Frontal cortex (tissue), 3 donors: ENCODE measurements at regions not wholly inside any gene's neighbourhood (a gene's known extent, or its start where the extent isn't known, plus 50 kb on each side); places are given as distances from the start of the nearest gene placed in this dataset.

Experiments used
- DNase-seq, 2 donors: peaks; one replicate each; pipeline ENCODE4 v3.0.0; 2012; ENCODE audit warnings: low spot score in 2 of 2
- FAIRE-seq: peaks from 2 replicates; lab custom pipeline; 2012; peaks lifted over from hg19 to GRCh38; lab: Jason Lieb, UNC
- donor health status: control.
- donor health status: control.
- donor health status: control.

DNA sequence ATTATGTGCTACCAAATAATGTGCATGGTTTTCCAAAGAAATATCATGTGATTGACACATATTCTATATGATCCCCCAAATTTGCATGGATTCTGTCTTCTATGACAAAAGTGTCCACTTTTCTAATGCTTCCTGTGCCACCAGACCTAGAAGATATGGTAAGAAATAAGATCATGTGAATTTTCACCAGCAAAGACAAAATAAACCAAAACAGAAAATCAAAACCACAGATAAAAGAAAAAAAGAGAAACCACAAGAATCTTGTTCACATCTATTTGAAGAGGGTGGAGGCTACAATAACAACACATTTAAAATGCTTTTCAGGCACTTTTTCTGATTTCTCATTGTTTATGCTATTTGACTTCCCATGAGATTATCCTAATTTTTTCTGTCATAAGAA lies 303.4 kb downstream of the DIPK2A start:
- no peak for FAIRE-seq
- no peak for DNase-seq

DNA sequence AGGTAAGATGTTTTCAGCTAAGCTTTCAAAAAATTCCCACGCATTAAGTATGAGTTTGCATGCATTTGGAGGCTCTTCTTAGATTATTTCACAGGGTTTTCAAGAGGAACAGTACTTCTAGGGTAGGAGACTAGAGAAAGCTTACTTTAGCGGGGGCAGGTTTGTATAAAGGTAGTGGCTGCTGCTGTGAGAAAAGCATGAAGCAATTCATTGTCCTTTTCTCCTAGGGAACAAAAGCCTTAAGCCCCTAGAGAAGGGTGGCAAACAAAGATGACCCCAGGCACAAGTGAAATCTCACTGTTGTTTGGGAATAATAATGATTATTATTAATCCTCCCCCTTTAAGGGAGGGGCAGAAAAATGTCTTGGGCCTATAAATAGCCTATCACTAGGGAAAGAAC lies 310.7 kb downstream of the DIPK2A start:
- DNase-seq = no peak
- FAIRE-seq = no peak

DNA sequence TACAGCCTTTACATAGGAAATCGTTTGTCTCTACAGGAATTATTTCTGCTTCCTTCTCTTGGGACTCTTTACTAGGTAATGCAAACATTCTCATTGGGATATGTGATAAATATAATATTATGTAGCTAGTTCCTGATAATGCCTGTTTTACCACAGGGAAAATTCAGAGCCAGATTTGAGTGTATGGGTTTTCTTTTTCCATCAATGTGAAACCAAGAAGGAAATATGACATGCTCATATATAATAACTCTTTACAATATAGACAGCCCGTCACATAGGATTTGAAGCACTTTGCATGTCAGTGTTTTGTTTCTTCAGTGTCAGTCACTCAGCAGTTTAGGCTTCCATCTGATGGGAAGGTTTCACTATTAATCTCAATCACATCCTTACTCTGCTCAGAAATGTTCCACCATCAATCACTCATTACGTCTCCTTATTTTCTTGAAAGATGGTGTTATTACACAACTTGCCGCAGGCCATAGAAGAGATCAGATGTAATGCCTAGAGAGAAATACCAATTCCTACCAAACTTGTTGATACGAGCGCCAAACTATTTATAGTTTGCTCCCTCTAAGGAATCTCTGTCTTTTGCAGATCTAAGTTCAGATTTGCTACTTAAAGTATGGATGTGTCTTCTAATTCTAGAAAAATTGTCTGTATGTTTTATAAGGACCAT lies 314.8 kb downstream of the DIPK2A start:
- DNase-seq (no peak), FAIRE-seq (no peak)

DNA sequence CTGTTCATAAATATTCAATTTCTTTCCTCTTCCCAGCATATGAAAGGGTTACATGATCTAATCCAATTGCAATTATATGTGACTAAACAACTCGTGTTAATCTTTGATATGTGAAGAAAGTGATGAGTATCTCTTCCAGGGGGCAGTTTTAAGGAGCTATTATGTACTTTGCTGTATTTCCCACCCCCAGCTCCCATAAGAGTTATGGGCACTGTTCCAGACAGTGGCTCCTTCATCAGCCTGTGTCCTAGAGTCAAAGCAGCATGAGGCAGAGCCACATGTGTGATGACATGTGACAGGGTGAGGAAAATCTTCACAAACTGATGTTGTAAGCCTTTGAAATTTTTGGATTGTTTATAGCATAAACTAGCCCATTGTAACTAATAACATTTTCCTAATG lies 315.4 kb downstream of the DIPK2A start:
- FAIRE-seq = no peak
- no peak for DNase-seq

DNA sequence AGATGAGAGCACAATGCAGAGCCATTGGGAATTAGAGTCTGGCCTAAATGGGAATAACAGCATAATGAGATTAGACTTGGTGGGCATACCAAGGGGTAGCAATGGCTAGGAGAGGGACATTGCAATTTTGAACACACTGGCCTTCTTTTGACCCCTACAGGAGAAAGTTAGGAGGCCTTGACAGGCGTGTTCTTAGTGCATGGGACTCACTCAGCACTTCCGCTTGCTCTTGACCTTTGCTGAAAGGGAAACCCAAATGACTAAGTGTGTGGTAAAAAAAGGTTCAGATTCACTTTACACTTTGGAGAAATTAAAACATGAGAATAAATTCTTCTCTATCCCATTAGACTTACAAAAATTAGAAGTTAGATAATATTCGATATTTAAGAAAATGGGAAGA lies 317.4 kb downstream of the DIPK2A start:
- no peak for DNase-seq
- FAIRE-seq = no peak

DNA sequence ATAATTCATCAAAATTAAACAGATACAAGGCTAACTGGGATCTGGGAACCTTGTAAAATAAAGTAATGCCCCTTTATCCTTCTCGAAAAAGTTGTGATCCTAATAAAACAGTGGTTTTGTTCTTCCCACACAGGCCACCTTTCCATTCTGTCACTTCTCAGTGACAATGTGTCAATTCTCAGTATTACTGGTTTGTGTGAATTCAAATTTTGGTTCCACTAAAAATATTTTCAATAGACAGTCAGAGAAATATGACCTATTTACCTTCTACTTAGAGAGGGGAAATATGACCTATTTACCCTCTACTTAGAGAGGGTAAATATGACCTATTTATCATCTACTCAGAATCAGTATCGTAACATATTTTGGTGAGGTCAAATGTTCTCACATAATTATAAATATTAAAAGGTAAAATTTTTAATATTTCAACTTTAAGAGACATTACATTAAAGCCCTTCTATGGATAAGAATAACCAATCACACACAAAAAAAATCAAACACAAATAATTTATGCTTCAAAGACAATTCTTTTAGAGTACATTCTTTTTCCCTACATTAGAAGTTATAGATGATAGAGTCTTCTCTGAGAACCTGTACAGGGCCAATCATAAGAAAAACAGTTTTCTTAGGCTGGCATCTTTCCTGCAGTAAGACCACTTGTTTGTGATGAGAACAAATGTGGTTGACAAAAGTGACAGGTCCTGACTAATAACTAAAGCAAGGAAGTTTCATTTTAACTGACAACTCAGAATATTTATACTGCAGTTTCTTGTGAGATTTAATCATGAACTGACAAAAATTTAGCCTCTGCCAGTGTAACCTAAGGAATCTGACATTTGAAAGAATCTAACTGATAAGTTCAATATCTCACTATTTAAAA lies 323.3 kb downstream of the DIPK2A start:
- DNase-seq (no peak), FAIRE-seq (no peak)

DNA sequence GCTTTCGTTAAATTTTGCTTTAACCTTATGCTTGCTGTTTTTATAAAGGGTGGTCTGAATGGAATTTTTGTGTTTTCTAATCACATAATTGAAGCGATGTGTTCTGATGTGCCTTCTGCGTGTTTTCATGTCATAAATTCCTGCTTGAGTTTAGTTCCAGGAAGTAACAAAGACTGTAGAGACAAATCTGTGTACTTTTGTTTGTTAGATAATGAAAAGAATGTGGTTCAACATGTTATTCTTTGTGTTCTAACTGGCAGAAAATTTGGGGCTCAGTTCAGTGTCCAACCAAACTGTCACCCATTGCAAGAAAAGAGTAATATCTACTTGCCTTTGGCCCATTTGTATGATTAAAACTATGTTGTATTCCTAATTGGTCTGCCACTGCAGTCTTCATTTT lies 324.0 kb downstream of the DIPK2A start:
- FAIRE-seq = no peak
- DNase-seq = no peak

DNA sequence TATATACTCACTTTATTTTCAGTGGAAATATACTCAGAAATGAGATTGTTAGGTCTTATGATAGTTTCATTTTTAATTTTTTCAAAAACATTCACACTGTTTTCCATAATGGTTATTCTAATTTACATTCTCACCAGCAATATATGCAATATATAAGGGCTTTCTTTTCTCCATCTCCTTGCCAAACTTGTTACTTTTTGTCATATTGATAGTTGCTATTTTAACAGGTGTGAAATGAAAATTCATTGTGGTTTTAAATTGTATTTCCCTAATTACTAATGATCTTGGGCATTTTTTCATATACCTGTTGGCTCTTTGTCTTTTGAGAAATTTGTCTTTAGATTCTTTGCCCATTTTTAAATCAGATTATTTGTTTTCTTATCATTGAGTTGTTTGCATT lies 325.2 kb downstream of the DIPK2A start:
- no peak for FAIRE-seq
- no peak for DNase-seq

DNA sequence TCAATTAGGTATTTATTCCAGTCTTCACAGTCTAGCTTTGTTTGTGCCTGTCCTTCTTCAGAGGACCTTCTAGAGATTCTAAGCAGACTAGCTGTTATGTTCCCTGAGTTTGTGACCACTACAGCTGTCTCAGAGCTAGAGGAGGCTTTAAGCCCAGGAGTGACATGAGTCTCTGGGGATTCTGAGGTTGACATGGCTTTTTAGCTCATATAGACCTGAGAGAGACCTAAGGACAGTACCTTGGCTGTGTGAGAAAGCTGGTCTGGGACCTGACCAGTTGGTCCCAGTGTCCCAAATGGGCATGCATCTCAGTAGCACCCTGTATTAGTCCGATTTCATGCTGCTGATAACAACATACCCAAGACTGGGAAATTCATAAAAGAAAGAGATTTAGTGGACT lies 330.2 kb downstream of the DIPK2A start:
- FAIRE-seq = no peak
- no peak for DNase-seq

DNA sequence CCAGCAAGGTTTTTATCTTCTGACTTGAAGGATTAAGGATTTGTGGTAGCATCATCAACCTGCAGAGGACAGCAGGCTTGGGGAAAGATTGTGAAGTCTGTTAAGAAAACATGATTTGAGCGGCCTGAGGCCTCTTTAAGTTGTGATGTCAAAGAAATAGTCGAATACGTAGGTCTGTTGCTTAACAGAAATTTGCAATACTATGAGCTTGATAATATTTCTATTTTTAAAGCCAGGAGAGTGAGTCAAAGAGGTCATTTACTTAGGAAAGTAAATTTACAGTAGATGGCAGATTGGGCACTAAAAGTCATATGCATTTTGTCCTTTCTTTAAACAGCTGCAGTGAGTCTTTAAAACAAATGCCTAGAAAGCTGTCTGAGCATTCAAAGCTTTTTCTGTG lies 336.3 kb downstream of the DIPK2A start:
- DNase-seq (no peak), FAIRE-seq (no peak)

DNA sequence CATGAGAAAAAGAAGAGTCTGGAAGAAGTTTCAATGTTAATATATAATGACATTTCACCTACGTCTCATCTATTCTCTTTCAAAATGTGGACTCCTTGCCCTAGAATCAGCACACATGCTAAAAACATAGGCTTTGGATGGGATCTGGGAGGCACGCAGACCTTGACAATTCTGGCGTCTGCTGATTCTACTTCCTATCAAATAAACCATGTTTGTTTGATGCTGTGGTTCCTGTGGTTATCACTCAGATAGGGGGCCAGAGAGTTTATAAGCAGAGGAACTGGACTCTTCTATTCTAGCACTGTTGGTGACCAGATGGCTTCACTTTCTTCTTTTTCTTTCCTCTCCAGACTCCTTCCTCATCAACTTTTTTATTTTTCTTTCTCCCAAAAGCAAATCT lies 336.8 kb downstream of the DIPK2A start:
- DNase-seq = no peak
- no peak for FAIRE-seq

DNA sequence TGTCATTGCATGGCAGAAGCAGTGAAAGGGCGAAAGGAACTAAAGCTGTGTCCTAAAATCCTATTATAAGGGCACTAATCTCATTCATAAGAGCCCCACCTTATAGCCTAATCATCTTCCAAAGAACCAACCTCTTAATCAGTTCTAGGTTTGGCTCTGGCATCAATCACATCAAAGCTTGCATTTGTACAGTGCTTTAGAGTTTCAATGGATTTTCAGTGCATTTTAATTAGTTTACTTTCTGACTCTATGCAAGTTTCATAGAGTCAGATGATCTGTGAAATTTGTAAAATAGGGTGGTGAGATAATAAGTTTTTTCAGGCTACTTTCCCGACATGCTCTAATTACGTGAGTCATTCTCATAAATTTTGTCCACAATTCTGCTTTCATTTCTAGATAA lies 341.1 kb downstream of the DIPK2A start:
- FAIRE-seq (no peak), DNase-seq (no peak)

DNA sequence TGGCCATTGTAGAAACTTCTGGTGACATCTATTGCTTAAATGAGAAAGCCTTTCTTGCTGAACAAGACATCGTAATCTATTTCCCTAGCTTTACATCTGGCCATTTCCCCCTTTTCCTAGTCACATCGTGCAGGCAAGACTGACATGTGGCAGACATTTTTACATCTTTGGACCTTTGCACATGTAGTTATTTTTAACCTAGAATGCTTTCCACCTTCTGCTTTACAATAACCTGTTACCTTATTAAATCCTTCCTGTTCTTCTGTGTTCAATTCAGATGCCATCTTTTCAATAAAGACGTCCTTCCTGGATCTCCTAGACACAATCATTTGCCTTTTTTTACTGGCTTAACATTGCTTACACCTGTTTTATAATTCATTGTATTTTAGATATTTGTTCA lies 343.3 kb downstream of the DIPK2A start:
- no peak for DNase-seq
- no peak for FAIRE-seq

DNA sequence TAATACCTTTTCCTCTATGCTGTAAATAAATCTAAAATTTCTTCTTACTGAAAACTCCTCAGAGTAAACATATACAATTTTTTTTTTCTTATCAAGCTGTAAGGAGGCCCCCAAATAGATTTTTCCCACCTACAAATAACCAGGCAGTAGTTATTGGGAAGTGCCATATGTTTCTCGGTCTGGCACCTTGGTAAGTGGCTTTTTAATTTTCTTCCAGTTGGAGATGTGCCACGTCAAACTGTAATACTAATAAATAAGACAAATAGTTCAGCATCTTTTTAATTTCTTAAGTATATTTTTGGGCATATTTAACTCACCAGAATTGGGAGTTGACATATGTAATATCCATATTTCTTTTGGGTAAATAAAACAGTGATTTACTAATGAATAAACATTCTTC lies 346.3 kb downstream of the DIPK2A start:
- DNase-seq (no peak), FAIRE-seq (no peak)

DNA sequence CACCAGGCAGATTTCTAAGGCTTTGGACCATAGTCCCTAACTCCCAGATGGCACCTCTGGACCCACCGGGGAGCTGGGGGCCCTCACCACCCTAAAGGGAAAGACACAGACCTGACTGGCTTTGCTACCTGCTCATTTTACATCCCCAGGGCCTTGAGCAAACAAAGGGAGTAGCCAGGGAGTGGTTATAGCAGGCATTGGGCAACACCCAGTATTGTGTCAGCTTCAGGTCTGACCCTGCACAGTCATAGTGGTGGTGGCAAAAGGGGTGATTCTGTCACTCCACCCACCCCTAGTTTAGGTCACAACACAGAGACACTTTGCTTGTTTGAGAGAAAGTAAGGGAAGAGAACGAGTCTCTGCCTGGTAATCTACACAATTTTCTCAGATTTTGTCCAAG lies 352.5 kb downstream of the DIPK2A start:
- no peak for DNase-seq
- FAIRE-seq = no peak

DNA sequence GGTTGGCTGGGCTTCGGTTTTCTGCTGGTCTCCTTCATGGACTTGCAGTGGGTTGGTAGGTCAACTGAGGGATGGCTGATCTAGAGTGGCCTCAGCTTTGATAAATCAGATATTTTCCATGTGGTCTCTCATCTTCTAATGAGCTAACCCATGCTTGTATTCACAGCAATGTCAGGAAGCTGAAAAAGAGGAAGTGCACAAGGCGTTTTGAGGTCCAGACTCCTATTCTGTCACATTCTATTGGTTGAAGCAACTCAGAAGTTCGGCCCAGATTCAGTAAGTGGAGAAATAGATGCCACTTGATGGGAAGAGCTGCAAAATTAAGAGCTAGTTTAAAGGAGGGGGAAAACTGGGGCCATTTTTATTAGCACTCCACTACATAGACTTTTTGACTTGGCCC lies 361.2 kb downstream of the DIPK2A start:
- FAIRE-seq (no peak), DNase-seq (no peak)

DNA sequence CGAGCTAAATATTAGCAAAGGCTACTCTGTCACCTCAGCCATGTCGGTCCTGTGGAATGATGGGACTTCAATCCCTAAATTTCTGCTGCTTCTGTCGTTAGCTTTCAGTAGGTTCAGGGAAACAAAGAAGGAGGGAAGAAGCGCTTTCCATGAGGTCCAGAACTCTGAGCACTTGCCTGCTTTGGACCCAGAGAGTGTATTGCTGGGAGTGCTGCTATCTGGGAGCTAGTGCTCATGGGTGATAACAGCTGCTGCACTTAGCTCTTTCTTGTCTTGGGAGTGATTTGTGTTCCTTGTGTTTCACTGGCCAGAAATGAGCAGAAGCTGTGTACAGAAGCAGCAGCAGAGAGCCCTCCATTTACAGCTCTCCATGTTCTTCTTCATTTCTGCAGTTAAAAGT lies 369.8 kb downstream of the DIPK2A start:
- no peak for DNase-seq
- FAIRE-seq = no peak

DNA sequence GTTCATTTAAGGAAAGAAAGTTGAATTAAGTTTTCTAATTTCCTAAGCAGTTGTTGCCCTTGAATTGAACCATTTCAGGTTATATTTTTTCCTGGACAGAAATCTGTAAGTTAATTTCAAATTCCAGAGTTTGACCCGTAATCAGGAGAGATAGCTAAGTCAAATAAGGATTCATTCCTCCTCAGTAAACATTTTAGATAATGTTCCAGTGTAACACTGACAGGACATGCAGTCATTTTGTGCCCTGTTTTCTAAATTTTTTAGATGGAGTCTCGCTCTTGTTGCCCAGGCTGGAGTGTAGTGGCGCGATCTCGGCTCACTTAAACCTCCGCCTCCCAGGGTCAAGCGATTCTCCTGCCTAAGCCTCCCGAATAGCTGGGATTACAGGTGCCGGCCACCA lies 371.7 kb downstream of the DIPK2A start:
- DNase-seq = no peak
- FAIRE-seq = no peak

DNA sequence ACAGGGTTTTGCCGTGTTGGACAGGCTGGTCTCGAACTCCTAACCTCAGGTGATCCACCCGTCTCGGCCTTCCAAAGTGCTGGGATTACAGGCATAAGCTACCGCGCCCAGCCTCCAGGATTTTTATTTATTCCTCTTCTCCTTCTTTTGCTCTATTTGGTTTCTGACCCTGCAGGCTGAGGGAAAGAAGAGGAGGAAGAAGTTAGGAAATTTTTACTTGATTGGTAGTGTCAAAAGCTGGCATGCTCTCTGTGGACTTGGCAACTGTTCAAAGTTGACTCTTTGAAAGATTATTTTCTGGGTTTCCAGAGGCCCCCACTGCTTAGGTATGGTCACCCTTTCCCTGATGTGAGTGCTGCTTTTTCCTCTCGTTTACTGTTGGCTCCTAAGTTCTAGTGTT lies 372.2 kb downstream of the DIPK2A start:
- DNase-seq (no peak), FAIRE-seq (no peak)

DNA sequence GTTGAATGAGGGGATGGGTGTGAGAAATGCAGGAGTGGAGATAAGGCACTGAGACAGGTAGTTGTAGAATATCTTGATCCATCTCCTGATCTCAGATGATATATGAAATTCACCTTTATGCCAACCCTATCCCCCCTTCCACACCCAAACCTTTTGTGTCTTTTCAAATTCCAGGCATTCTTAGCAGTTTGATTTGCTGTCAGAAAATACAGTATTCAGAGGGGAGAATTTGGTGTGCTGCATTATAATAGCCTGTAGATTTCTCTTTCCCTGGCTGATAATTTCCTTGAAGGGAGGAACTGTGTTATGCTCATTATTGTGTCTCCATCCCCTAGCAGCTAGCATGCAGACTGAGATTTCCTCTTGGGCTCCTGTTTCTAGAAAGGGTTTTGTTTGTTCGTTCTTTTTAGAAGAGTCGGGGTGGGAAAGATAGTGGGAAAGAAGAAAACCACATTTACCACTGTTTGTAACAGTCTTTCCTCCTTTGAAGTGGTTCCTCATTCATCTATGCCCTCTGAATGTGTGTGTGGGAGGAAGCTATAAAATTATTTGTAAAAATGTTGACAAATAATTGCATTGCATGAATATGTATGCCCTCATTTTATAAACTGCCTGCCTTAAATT lies 373.4 kb downstream of the DIPK2A start:
- FAIRE-seq (no peak), DNase-seq (no peak)

DNA sequence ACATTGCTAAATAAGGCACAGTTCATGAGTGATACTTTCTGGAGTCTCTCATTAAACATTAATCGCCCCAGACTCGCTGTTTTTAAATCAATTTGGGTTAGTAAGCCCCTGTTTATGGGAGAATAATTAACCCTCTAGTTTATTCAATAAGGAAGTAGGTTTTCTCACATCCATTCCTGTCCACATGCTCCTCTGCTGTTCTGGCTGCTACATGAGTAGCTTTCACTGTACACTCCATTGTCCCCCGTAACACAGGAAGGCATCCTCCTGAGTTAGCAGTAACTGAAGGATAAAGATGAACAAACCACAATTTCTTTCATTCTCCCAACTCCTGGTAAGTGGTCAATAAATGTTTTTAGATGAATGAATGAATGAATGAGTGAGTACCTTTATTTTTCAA lies 378.5 kb downstream of the DIPK2A start:
- FAIRE-seq = no peak
- DNase-seq = no peak
